WTC11 (cell line): ENCODE measurements at regions not wholly inside any gene's neighbourhood (a gene's known extent, or its start where the extent isn't known, plus 50 kb on each side); places are given as distances from the start of the nearest gene placed in this dataset.

Experiments used
- ATAC-seq: fragments of 200-7000 bp; cut with Tn5 transposase; 2 replicates; pipeline ENCODE4 v1.10.0; 2021; ENCODE audit warnings: mild to moderate bottlenecking, moderate library complexity
- CTCF ChIA-PET: fragments of 300-600 bp; sonication (Branson Sonifier 250); formaldehyde crosslinking; loops from one replicate; lab custom pipeline; 2021; ENCODE audit warnings: antibody characterized with exemption; lab: Charles Lee
- POLR2A ChIA-PET: fragments of 350-600 bp; sonication (Branson Sonifier 250); formaldehyde crosslinking; loops from one replicate; lab custom pipeline; 2021; ENCODE audit warnings: antibody characterized with exemption; lab: Charles Lee
- DNase-seq: peaks from one replicate; pipeline ENCODE4 v3.0.0; 2021; ENCODE audit warnings: low spot score
- H3K27ac Mint-ChIP-seq: 2 replicates; pipeline ENCODE4 v1.8.0; 2021; ENCODE audit warnings: mixed read lengths
- H3K27me3 Mint-ChIP-seq: 2 replicates; pipeline ENCODE4 v1.8.0; 2021; ENCODE audit warnings: low read depth, mild to moderate bottlenecking, moderate library complexity, mixed read lengths
- H3K36me3 Mint-ChIP-seq: 2 replicates; pipeline ENCODE4 v1.8.0; 2021; ENCODE audit warnings: mixed read lengths
- H3K4me1 Mint-ChIP-seq: 2 replicates; pipeline ENCODE4 v1.8.0; 2022; ENCODE audit warnings: mixed read lengths
- H3K4me3 Mint-ChIP-seq: 2 replicates; pipeline ENCODE4 v1.8.0; 2021; ENCODE audit warnings: mild to moderate bottlenecking, moderate library complexity, mixed read lengths
- H3K9me3 Mint-ChIP-seq: 2 replicates; pipeline ENCODE4 v1.8.0; 2021; ENCODE audit warnings: mixed read lengths
- CREM ChIP-seq: sonication (generic); formaldehyde crosslinking; IDR thresholded peaks from 2 replicates; pipeline ENCODE4 v1.8.1; 2022; ENCODE audit warnings: mild to moderate bottlenecking, missing genetic modification reagents, moderate library complexity
- EMX1 ChIP-seq: fragments of 250-450 bp; sonication (Bioruptor Pico); IDR thresholded peaks from 2 replicates; pipeline ENCODE4 v1.8.0; 2021; ENCODE audit warnings: mild to moderate bottlenecking
- ETV6 ChIP-seq: sonication (generic); formaldehyde crosslinking; IDR thresholded peaks from 2 replicates; pipeline ENCODE4 v1.8.1; 2022; ENCODE audit warnings: mild to moderate bottlenecking, missing genetic modification reagents
- GTF2I ChIP-seq: fragments of 250-450 bp; sonication (Bioruptor Pico); conservative IDR thresholded peaks from 2 replicates; pipeline ENCODE4 v1.4.0; 2021; ENCODE audit warnings: mild to moderate bottlenecking
- NFATC4 ChIP-seq: fragments of 250-450 bp; sonication (Bioruptor Pico); IDR thresholded peaks from 2 replicates; pipeline ENCODE4 v1.9.0; 2021; ENCODE audit warnings: mild to moderate bottlenecking
- NR2C2 ChIP-seq: sonication (generic); formaldehyde crosslinking; IDR thresholded peaks from 2 replicates; pipeline ENCODE4 v1.8.0; 2022; ENCODE audit warnings: mild to moderate bottlenecking, missing genetic modification reagents
- OVOL2 ChIP-seq: fragments of 250-450 bp; sonication (Bioruptor Pico); IDR thresholded peaks from 2 replicates; pipeline ENCODE4 v1.9.0; 2021; ENCODE audit warnings: mild to moderate bottlenecking, borderline replicate concordance
- RORB ChIP-seq: fragments of 250-450 bp; sonication (Bioruptor Pico); IDR thresholded peaks from 2 replicates; pipeline ENCODE4 v1.9.0; 2021; ENCODE audit warnings: mild to moderate bottlenecking
- TCF7 ChIP-seq: sonication (generic); formaldehyde crosslinking; IDR thresholded peaks from 2 replicates; pipeline ENCODE4 v1.8.0; 2022; ENCODE audit warnings: mild to moderate bottlenecking, low read depth, missing genetic modification reagents, moderate library complexity
- TEAD1 ChIP-seq: sonication (generic); formaldehyde crosslinking; IDR thresholded peaks from 2 replicates; pipeline ENCODE4 v1.8.0; 2022; ENCODE audit warnings: mild to moderate bottlenecking, missing genetic modification reagents
- ZNF121 ChIP-seq: sonication (generic); formaldehyde crosslinking; IDR thresholded peaks from 2 replicates; pipeline ENCODE4 v1.8.0; 2023; ENCODE audit warnings: missing genetic modification reagents
- ZNF232 ChIP-seq: sonication (generic); formaldehyde crosslinking; IDR thresholded peaks from 2 replicates; pipeline ENCODE4 v1.8.0; 2022; ENCODE audit warnings: mild to moderate bottlenecking, missing genetic modification reagents
- ZNF423 ChIP-seq: fragments of 250-450 bp; sonication (Bioruptor Pico); IDR thresholded peaks from 2 replicates; pipeline ENCODE4 v2.1.2; 2022; ENCODE audit warnings: mild to moderate bottlenecking, moderate library complexity
- TF ChIP-seq, protein P1 (sequence below): fragments of 250-450 bp; sonication (Bioruptor Pico); IDR thresholded peaks from 2 replicates; pipeline ENCODE4 v2.1.2; 2022; ENCODE audit warnings: mild to moderate bottlenecking, moderate library complexity
- TF ChIP-seq, protein P2 (sequence below): sonication (generic); formaldehyde crosslinking; IDR thresholded peaks from 2 replicates; pipeline ENCODE4 v1.8.1; 2022; ENCODE audit warnings: low read depth, missing genetic modification reagents, borderline replicate concordance
- TF ChIP-seq, protein P3 (sequence below): fragments of 250-450 bp; sonication (Bioruptor Pico); IDR thresholded peaks from 2 replicates; pipeline ENCODE4 v1.9.0; 2021; ENCODE audit warnings: mild to moderate bottlenecking
- TF ChIP-seq, protein P4 (sequence below): sonication (generic); formaldehyde crosslinking; IDR thresholded peaks from 2 replicates; pipeline ENCODE4 v1.8.0; 2023; ENCODE audit warnings: missing genetic modification reagents
- TF ChIP-seq, protein P5 (sequence below): sonication (generic); formaldehyde crosslinking; IDR thresholded peaks from 2 replicates; pipeline ENCODE4 v1.8.1; 2022; ENCODE audit warnings: mild to moderate bottlenecking, moderate library complexity, missing genetic modification reagents
- TF ChIP-seq, protein P6 (sequence below): fragments of 250-450 bp; sonication (Bioruptor Pico); conservative IDR thresholded peaks from 2 replicates; pipeline ENCODE4 v1.9.0; 2021; ENCODE audit warnings: mild to moderate bottlenecking

DNA sequence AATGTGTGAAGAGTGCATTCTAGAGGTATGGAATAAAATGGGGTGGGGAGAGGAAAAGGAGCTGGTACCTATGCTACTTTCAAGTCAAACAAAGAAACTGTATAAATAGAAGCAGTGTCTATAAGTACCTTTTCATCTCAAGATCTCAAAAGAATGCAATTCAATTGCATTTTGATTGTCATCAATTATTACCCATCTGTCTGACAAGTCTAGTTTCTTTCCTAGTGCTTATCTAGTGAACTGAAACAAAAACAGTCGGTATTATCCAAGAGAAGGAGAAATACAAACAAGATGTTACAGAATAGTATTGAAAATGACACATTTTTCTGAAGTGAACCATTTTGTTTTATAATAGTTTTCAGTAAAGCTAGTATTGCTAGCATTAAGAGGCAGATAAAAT, 754.5 kb upstream of the LRRN3 start:
- ATAC-seq = no peak
- CTCF ChIA-PET = no interaction called here
- H3K4me1 Mint-ChIP-seq = no peaks in the 10 kb centered on the region
- H3K27ac Mint-ChIP-seq = no peak overlapping the region
- TF ChIP-seq, protein P1, sequence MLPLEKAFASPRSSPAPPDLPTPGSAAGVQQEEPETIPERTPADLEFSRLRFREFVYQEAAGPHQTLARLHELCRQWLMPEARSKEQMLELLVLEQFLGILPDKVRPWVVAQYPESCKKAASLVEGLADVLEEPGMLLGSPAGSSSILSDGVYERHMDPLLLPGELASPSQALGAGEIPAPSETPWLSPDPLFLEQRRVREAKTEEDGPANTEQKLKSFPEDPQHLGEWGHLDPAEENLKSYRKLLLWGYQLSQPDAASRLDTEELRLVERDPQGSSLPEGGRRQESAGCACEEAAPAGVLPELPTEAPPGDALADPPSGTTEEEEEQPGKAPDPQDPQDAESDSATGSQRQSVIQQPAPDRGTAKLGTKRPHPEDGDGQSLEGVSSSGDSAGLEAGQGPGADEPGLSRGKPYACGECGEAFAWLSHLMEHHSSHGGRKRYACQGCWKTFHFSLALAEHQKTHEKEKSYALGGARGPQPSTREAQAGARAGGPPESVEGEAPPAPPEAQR = no peak
- no peak for TF ChIP-seq NFATC4 (CRISPR knock-in tag)
- TF ChIP-seq, all 79 proteins: peak for 0
- POLR2A ChIA-PET = no interaction called here
- no peak for DNase-seq
- Mint-ChIP-seq H3K27me3 (no peaks in the 10 kb centered on the region), H3K9me3 (peaks cover 17% of the 10 kb centered on the region), H3K4me3 (no peak overlapping the region), H3K36me3 (peaks cover 7% of the 10 kb centered on the region; the same call in 1 of the 2 replicates)

DNA sequence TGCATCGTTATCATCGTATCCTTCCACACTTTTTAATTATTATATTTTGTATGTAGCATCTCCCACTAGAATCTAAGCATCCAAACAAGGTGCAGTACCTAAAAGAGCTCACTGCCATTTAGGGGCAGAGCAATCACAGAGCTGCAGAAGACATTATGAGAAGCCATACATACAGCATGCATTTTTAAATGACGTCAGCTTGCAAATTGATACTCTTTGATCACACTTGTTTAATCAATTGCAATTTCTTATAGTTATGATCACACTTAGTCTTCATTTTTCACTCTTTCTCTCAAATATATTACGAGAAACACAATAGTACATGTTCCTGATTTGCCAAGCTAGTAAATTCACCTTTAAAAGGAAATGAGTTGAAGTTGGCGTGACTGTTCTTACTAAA, 753.3 kb upstream of the LRRN3 start:
- Mint-ChIP-seq H3K27me3 (no peaks in the 10 kb centered on the region), H3K27ac (no peak overlapping the region), H3K36me3 (peaks cover 7% of the 10 kb centered on the region; the same call in 1 of the 2 replicates), H3K4me1 (no peaks in the 10 kb centered on the region), H3K4me3 (no peak overlapping the region), H3K9me3 (peaks cover 17% of the 10 kb centered on the region)
- ChIA-PET CTCF (no interaction called here), POLR2A (no interaction called here)
- ATAC-seq (no peak), DNase-seq (no peak)
- no peak for TF ChIP-seq ZNF423
- TF ChIP-seq ZNF121 (CRISPR knock-in tag) = no peak
- TF ChIP-seq TCF7 (CRISPR knock-in tag) = no peak

DNA sequence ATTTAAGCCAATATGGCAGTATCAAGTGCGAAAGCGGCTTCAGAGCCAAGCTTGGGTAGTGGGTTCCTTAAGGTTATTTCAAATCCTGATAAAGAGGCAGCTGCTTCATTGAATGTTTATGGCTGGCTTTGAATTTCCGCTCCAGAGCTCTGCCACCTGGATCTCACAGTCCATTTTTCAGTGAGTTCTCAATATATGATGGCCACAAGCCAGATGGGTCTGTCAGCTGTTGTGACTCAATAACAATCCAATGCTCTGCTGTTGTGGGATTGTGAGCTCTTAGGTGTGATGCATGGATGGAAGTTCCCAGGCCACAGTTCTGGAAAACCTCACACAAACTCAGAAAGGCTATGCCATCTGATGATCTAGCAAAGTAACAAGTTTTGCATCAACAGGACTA, 743.8 kb upstream of the LRRN3 start:
- TF ChIP-seq GTF2I (no peak), ZNF232 (CRISPR knock-in tag) (no peak), NR2C2 (CRISPR knock-in tag) (no peak), ETV6 (no peak), EMX1 (no peak), OVOL2 (no peak), RORB (CRISPR knock-in tag) (no peak), CREM (CRISPR knock-in tag) (no peak), TEAD1 (no peak)
- TF ChIP-seq, protein P2, sequence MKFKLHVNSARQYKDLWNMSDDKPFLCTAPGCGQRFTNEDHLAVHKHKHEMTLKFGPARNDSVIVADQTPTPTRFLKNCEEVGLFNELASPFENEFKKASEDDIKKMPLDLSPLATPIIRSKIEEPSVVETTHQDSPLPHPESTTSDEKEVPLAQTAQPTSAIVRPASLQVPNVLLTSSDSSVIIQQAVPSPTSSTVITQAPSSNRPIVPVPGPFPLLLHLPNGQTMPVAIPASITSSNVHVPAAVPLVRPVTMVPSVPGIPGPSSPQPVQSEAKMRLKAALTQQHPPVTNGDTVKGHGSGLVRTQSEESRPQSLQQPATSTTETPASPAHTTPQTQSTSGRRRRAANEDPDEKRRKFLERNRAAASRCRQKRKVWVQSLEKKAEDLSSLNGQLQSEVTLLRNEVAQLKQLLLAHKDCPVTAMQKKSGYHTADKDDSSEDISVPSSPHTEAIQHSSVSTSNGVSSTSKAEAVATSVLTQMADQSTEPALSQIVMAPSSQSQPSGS (CRISPR knock-in tag) = no peak
- TF ChIP-seq, protein P3, sequence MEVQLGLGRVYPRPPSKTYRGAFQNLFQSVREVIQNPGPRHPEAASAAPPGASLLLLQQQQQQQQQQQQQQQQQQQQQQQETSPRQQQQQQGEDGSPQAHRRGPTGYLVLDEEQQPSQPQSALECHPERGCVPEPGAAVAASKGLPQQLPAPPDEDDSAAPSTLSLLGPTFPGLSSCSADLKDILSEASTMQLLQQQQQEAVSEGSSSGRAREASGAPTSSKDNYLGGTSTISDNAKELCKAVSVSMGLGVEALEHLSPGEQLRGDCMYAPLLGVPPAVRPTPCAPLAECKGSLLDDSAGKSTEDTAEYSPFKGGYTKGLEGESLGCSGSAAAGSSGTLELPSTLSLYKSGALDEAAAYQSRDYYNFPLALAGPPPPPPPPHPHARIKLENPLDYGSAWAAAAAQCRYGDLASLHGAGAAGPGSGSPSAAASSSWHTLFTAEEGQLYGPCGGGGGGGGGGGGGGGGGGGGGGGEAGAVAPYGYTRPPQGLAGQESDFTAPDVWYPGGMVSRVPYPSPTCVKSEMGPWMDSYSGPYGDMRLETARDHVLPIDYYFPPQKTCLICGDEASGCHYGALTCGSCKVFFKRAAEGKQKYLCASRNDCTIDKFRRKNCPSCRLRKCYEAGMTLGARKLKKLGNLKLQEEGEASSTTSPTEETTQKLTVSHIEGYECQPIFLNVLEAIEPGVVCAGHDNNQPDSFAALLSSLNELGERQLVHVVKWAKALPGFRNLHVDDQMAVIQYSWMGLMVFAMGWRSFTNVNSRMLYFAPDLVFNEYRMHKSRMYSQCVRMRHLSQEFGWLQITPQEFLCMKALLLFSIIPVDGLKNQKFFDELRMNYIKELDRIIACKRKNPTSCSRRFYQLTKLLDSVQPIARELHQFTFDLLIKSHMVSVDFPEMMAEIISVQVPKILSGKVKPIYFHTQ (CRISPR knock-in tag) = no peak
- TF ChIP-seq, protein P4, sequence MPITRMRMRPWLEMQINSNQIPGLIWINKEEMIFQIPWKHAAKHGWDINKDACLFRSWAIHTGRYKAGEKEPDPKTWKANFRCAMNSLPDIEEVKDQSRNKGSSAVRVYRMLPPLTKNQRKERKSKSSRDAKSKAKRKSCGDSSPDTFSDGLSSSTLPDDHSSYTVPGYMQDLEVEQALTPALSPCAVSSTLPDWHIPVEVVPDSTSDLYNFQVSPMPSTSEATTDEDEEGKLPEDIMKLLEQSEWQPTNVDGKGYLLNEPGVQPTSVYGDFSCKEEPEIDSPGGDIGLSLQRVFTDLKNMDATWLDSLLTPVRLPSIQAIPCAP = no peak
- TF ChIP-seq, protein P5, sequence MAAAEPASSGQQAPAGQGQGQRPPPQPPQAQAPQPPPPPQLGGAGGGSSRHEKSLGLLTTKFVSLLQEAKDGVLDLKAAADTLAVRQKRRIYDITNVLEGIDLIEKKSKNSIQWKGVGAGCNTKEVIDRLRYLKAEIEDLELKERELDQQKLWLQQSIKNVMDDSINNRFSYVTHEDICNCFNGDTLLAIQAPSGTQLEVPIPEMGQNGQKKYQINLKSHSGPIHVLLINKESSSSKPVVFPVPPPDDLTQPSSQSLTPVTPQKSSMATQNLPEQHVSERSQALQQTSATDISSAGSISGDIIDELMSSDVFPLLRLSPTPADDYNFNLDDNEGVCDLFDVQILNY = no peak
- TF ChIP-seq, protein P6, sequence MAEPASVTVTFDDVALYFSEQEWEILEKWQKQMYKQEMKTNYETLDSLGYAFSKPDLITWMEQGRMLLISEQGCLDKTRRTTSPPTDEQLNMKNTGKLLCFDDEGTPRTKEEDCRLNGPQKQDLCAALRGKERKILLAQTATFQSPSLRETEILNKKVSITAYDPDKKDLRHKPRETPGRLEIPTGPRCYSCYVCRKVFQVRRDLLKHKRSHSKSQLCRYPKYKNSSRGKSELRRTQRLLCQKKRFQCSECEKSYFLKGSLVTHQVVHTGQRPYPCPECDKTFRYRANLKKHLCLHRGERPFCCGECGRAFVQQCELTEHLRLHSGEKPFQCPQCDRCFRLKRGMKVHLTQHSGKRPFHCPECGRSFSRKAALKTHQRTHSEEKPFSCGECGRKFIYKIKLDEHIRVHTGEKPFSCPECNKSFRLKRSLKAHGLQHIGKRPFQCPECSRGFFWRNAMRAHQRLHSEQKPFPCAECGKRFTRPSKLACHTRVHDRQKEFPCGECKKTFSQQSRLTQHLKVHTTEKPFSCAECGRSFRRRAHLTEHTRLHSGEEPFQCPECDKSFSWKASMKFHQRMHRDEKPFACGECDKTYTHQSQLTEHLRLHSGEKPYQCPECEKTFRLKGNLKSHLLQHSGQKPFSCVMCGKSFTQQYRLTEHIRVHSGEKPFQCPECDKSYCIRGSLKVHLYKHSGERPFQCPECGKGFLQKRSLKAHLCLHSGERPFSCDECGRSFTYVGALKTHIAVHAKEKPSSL (CRISPR knock-in tag) = no peak
- POLR2A ChIA-PET = no interaction called here
- Mint-ChIP-seq H3K4me3 (no peak overlapping the region), H3K27me3 (no peaks in the 10 kb centered on the region), H3K36me3 (peaks cover 2% of the 10 kb centered on the region; the same call in 1 of the 2 replicates), H3K27ac (no peak overlapping the region), H3K9me3 (peaks cover 14% of the 10 kb centered on the region), H3K4me1 (no peaks in the 10 kb centered on the region)
- DNase-seq (no peak), ATAC-seq (no peak)
- CTCF ChIA-PET = no interaction called here
